Neural cell (in vitro differentiated cells): ENCODE measurements at regions not wholly inside any gene's neighbourhood (a gene's known extent, or its start where the extent isn't known, plus 50 kb on each side); places are given as distances from the start of the nearest gene placed in this dataset.

Source experiments
- H2AFZ ChIP-seq: fragments of 200-600, 300-800 bp; sonication (generic), shearing (Covaris generic); 2 replicates; pipeline ENCODE4 v1.6.0; 2014; ENCODE audit warnings: low read depth, mild to moderate bottlenecking, antibody characterized with exemption, low read length, moderate library complexity
- H3F3A ChIP-seq: fragments of 200-600 bp; shearing (Covaris generic); 2 replicates; pipeline ENCODE4 v1.6.1; 2016; ENCODE audit warnings: mild to moderate bottlenecking, moderate library complexity, mixed read lengths, antibody characterized with exemption, low read length; ENCODE audit not compliant: insufficient read depth, poor library complexity, severe bottlenecking
- H3K27ac ChIP-seq: fragments of 200-600, 300-800 bp; sonication (generic), shearing (Covaris generic); 2 replicates; pipeline ENCODE4 v1.5.1; 2014; ENCODE audit warnings: mild to moderate bottlenecking, low read length, moderate library complexity
- H3K27me3 ChIP-seq: fragments of 300-800, 200-600 bp; sonication (generic), shearing (Covaris generic); 2 replicates; pipeline ENCODE4 v1.6.0; 2014; ENCODE audit warnings: mild to moderate bottlenecking, low read depth, low read length, moderate library complexity; ENCODE audit not compliant: insufficient read depth
- H3K36me3 ChIP-seq: fragments of 300-800, 200-600 bp; sonication (generic), shearing (Covaris generic); 2 replicates; pipeline ENCODE4 v1.5.1; 2014; ENCODE audit warnings: mild to moderate bottlenecking, antibody characterized with exemption, low read length, moderate library complexity; ENCODE audit not compliant: insufficient read depth
- H3K4me2 ChIP-seq: fragments of 300-800, 200-600 bp; sonication (generic), shearing (Covaris generic); 2 replicates; pipeline ENCODE4 v1.6.0; 2014; ENCODE audit warnings: mild to moderate bottlenecking, low read length
- H3K4me3 ChIP-seq: fragments of 300-800, 200-600 bp; sonication (generic), shearing (Covaris generic); 2 replicates; pipeline ENCODE4 v1.5.1; 2014; ENCODE audit warnings: mild to moderate bottlenecking, low read length, moderate library complexity
- H3K79me2 ChIP-seq: fragments of 200-600 bp; shearing (Covaris generic); replicated peaks from 2 replicates; pipeline ENCODE4 v1.6.0; 2014; ENCODE audit warnings: mild to moderate bottlenecking, low read length, moderate library complexity; ENCODE audit not compliant: insufficient read depth
- H3K9ac ChIP-seq: fragments of 300-800, 200-600 bp; sonication (generic), shearing (Covaris generic); 2 replicates; pipeline ENCODE4 v1.6.1; 2016; ENCODE audit warnings: mild to moderate bottlenecking, low read length, mixed read lengths
- H3K9me2 ChIP-seq: fragments of 200-600 bp; shearing (Covaris generic); 2 replicates; pipeline ENCODE4 v1.6.1; 2016; ENCODE audit warnings: mild to moderate bottlenecking, low read length, mixed read lengths; ENCODE audit not compliant: insufficient read depth
- H3K9me3 ChIP-seq: fragments of 200-600, 300-800 bp; sonication (generic), shearing (Covaris generic); 2 replicates; pipeline ENCODE4 v1.6.1; 2016; ENCODE audit warnings: mild to moderate bottlenecking, mixed run types, low read length, moderate library complexity, mixed read lengths
- H4K20me1 ChIP-seq: fragments of 200-600 bp; shearing (Covaris generic); 2 replicates; pipeline ENCODE4 v1.6.1; 2016; ENCODE audit warnings: mild to moderate bottlenecking, mixed run types; ENCODE audit not compliant: insufficient read depth
- CTCF ChIP-seq: fragments of 450-650 bp; IDR thresholded peaks from 2 replicates; pipeline ENCODE4 v1.5.1; 2014; ENCODE audit warnings: antibody characterized with exemption, mild to moderate bottlenecking, moderate library complexity; ENCODE audit not compliant: poor library complexity, severe bottlenecking
- EP300 ChIP-seq: fragments of 450-650 bp; conservative IDR thresholded peaks from 2 replicates; pipeline ENCODE4 v1.6.1; 2014; ENCODE audit warnings: antibody characterized with exemption, mild to moderate bottlenecking, moderate library complexity; ENCODE audit not compliant: poor library complexity, severe bottlenecking
- EZH2 ChIP-seq: fragments of 200-600, 300-800 bp; shearing (Covaris generic), sonication (generic); IDR thresholded peaks from 2 replicates; pipeline ENCODE4 v1.6.1; 2014; ENCODE audit warnings: antibody characterized with exemption, low read length, borderline replicate concordance, mild to moderate bottlenecking; ENCODE audit not compliant: insufficient read depth, poor library complexity, severe bottlenecking
- MXI1 ChIP-seq: fragments of 450-650 bp; conservative IDR thresholded peaks from 2 replicates; pipeline ENCODE4 v1.6.1; 2014; ENCODE audit warnings: antibody characterized with exemption, mild to moderate bottlenecking; ENCODE audit not compliant: poor library complexity, severe bottlenecking
- POLR2AphosphoS5 ChIP-seq: IDR thresholded peaks from 2 replicates; pipeline ENCODE4 v1.6.1; 2012
- RAD21 ChIP-seq: fragments of 450-650 bp; conservative IDR thresholded peaks from 2 replicates; pipeline ENCODE4 v1.6.1; 2014; ENCODE audit warnings: antibody characterized with exemption, mild to moderate bottlenecking, moderate library complexity
- REST ChIP-seq: IDR thresholded peaks from 2 replicates; pipeline ENCODE4 v1.6.1; 2012; ENCODE audit warnings: borderline replicate concordance
- SMC3 ChIP-seq: fragments of 450-650 bp; conservative IDR thresholded peaks from 2 replicates; pipeline ENCODE4 v1.6.1; 2014; ENCODE audit warnings: antibody characterized with exemption, mild to moderate bottlenecking, moderate library complexity; ENCODE audit not compliant: poor library complexity
- TAF1 ChIP-seq: IDR thresholded peaks from 2 replicates; pipeline ENCODE4 v1.6.1; 2012; ENCODE audit warnings: low read depth

GRCh38 chr1:219374046-219374566 lies 200.4 kb downstream of the LYPLAL1 start:
- Histone ChIP-seq H3K9ac (no peak overlapping the region), H3K9me2 (no peaks in the 10 kb centered on the region), H3K4me2 (no peak overlapping the region), H4K20me1 (no peaks in the 10 kb centered on the region), H2AFZ (no peak overlapping the region), H3K27ac (no peak overlapping the region), H3K79me2 (no peaks in the 10 kb centered on the region), H3K27me3 (no peaks in the 10 kb centered on the region), H3K9me3 (no peaks in the 10 kb centered on the region), H3K36me3 (no peaks in the 10 kb centered on the region), H3K4me3 (no peak overlapping the region), H3F3A (no peaks in the 10 kb centered on the region)
- TF ChIP-seq EP300 (no peak), EZH2 (no peak), POLR2AphosphoS5 (no peak), TAF1 (no peak), RAD21 (no peak), MXI1 (no peak), SMC3 (no peak), CTCF (no peak), REST (no peak)

GRCh38 chr1:219373616-219373935 lies 199.9 kb downstream of the LYPLAL1 start:
- Histone ChIP-seq H3K27ac (no peak overlapping the region), H3K27me3 (no peaks in the 10 kb centered on the region), H3K4me2 (no peak overlapping the region), H4K20me1 (no peaks in the 10 kb centered on the region), H3K9ac (no peak overlapping the region), H3F3A (no peaks in the 10 kb centered on the region), H2AFZ (no peak overlapping the region), H3K79me2 (no peaks in the 10 kb centered on the region), H3K36me3 (no peaks in the 10 kb centered on the region), H3K9me3 (no peaks in the 10 kb centered on the region), H3K9me2 (no peaks in the 10 kb centered on the region), H3K4me3 (no peak overlapping the region)
- no peak for TF ChIP-seq SMC3
- TF ChIP-seq CTCF, result no peak
- no peak for TF ChIP-seq MXI1
- no peak for TF ChIP-seq TAF1
- TF ChIP-seq RAD21, result no peak
- TF ChIP-seq EP300, result no peak
- no peak for TF ChIP-seq REST
- TF ChIP-seq EZH2, result no peak
- no peak for TF ChIP-seq POLR2AphosphoS5
